Hematopoietic multipotent progenitor cell treated with erythropoietin and hydrocortisone succinate and interleukin-3 and kit ligand, for 6 days (in vitro differentiated cells): ENCODE measurements at regions not wholly inside any gene's neighbourhood (a gene's known extent, or its start where the extent isn't known, plus 50 kb on each side); places are given as distances from the start of the nearest gene placed in this dataset.

Source experiments
- DNase-seq: peaks from one replicate; pipeline ENCODE4 v3.0.0-alpha.2; 2015

DNA sequence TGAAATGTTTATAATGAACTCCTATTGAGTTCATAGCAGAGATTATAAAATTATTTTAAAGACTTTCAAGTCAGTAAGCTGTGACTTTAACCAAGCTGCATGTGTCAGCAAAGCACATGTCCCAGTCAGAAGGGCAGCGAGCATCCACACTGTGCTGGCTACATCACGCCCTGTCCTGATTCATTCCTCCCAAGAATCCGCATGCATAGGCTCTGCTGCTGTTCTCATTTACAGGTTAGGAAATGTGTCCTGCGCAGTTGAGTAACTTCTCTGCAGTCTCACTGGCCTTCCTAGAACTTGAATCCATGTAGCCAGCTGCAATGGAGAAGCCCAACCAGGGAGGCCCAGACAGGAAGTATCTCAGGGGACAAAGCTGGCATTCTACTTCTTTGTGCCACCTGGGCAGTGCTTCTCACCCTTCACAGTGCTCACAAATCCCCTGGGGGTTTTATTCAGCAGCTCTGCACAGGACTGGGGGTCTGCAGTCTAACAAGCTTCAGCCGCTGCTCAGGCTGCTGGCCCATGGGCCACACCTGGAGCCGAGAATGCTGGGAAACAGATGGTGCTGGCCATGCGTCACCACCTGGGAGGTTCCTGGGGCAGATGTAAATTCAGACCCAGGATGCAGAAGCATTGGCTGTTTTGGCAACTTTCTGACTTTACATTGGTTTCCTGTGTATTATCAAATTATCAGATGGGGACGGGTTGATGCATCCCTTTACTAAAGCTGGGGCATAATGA lies 192.8 kb upstream of the GDF10 start:
- DNase-seq = no peak

DNA sequence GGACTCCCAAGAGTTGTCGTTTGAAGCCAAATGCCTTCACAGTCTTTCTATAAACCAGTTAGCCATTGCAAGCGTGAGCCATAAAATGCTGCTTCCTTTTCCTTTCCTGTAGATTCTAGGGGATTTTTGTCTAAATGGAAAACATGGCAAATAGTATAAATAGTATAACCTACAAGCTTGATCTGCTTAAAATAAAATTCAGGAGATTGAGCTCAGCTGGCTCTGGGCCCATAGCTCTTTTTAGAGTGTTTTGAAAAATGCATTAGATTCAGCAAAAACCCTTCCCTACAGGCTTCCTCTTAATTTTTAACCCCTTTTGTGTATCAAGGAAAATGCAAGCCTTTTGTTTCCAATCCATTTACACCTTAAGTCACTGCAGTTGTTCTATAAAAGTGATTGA lies 190.1 kb upstream of the GDF10 start:
- DNase-seq = no peak

DNA sequence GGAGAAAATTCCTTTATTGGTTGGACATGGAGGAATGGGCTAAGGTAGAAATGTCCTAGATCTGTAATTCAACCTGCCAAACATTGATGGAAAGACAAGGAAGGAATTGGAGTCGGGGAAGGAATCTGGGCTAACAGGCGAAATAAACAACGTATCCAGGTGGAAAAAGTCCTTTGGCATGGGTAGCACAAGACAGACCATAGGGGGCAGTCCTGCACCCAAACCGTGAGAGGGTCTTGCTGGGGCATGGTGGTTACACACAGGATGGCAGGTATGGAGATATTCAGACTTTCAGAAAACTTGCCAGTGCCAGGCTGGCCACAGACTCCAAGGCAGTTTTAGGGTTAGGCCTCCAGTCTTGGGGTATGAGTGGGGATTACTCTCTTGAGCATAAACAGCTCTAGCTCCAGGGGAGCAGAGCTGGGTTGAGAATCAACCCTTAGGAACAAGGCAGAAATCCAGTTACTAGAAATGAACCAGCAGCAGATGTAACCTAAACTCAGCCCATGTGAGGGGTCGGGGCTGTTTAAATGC lies 188.6 kb upstream of the GDF10 start:
- no peak for DNase-seq

DNA sequence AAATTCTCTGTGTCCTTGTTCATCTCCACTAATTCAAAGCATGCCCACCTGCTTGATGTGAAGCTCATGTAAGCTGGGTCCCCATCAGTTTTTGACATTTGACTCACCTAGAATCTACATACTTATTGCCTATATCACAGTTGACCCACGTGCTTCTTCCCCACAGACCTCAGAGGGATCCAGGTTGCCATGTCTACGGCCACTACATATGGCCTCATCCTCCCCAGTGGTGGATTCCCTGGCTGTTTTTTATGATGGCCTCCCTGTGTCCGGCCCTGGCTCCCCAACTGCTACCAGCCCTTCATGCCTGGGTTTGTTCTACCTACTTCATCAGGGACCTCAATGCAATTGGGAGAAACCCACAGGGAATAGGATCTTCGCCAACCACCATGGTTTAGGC lies 187.4 kb upstream of the GDF10 start:
- no peak for DNase-seq

DNA sequence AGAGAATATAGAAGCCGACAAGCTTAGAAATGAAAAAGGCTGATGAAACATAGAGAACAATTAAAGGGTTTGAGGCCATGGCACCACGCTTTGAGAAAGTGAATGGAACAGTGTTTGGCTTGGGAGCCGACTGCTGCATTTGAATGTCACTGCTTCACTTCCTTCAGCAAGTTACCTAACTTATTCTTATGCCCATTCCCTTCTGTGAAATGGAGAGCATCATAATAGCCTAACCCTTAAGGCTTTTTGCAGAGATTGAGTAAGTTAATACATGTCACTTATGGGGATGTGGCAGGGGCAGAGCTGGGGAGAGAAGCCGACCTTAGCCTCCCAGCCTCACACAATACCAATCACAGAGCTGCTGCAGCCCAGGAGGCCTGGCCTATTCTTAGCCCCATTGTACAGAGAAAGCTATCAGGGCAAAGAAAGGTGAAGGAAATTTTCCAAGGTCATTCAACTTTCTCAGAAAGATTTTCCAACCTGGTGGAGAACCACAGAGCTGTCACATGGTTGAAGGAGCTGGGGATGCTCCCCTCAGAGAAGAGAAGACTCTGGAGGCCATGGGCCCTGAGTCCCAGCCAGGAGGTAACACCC lies 186.0 kb upstream of the GDF10 start:
- DNase-seq = no peak

DNA sequence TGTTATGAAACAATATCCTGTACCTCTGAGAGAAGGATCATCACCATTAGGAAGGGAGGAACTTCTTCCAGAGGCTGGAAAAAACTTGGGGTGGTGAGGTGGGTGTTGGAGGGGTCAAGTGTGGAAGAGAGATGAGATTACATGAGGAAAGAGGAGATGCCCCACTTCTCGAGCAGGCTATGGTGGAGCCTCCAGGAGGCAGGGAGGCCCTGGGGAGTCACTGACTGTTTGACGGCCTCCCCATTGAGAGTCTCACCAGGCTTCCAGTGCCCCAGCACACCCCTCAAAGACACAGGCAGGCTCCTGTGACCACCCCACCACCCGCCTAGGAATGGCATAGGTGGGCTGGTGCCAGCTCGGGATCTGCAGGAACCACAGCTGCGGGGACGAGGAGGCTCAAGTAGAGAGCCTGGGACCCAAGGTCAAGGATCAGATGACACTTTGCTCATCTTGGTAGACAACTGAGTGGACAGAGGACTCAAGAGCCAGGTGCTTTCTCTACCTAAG lies 185.3 kb upstream of the GDF10 start:
- DNase-seq = no peak

DNA sequence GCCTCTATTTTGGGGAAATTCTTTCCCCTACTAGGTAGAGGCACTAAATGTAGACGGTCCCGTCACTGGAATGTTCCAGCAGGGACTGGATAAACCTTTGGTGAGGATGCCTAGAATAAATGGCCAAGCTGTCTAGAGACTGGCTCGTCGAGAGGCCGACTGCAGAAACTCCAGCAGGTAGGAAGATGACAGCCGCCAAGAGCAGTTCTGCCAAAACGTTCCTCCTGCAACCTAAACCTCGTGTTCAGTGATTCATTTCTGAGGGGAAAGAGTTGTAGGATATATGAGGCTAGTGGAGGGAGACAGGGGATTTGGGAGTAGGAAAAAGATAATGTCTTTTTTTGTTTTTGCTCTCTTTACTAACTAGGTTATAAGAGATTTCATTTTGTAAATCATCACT lies 184.7 kb upstream of the GDF10 start:
- no peak for DNase-seq

DNA sequence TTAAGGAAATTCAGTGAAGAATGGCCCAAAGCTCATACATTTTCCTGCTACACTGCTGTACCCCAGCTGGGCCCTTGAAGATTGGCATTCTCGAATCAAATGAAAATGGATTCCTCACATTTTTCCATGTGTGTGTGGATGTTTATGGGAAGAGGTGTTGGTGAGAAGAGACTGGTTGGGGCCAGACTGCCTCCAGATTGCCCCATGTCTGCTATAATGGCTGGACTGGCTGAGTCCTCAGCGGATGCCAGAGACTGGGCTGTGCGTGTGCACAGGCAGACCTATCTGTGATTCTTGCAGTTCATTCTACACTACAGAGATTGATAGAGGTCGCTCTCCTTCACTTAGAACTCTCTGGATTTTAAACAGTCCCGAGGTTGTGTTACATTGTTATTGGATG lies 183.6 kb upstream of the GDF10 start:
- DNase-seq = no peak

DNA sequence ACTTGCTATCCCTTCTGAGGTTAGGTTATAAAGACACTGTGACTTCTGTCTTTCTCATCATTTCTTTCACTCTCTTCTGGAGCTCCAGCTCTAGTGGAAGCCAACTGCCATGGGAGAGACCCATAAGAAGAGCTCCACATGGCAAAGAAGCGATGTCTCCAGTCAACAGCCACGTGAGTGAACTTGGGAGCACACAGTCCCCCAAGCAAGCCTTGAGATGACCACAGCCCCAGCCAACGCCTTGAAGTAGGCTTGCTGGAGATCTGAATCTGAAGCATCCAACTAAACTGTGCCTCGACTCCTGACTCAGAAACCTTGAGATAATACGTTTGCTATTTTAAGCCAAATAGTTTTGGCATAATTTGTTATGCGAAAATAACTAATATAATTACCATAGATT lies 181.7 kb upstream of the GDF10 start:
- no peak for DNase-seq

DNA sequence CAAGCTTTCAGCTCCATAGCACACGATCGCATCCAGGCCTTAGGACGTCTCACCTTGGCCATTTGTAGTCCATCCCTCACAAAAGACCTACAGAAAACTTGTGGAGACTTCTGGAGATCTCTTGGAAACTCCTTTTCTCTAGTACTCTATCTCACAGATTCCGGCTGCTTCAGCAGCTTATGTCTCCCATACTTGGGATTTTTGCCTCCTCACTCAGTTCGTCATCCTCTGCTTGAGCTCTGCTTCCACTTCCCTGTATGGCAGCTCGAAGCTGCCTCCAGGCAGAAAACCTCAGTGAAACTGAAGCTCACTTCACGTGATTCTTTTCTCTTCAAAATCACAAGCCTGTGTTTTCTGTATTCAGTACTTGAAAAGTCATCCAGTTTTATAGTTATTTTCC lies 178.7 kb upstream of the GDF10 start:
- no peak for DNase-seq

DNA sequence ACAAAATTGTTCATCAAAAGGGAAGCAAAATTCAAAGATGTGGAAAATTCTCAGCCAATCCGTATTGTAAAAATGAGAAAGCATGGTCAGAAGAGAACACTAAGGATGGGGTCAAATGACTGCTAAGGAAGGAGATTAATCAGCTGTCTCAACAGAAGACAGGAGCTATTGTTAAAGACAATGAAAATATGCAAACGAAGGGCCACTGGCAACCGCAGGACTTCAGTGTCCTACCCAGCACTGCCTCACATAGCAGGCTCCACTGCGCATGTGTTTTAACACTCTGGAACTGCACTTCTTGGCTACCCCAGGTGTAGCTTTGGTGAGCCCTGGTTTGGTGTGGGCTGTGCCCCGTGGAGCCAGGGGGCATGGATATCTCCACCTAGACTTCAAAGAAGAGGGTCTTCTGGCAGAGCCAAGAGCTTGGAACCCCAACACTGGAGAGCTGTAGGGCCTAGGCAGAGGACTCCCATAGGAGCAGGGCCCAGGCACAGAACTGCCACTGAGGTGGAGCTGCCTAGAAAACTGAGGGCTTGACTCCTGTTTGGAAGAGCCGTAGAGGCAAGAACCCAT lies 176.2 kb upstream of the GDF10 start:
- DNase-seq = no peak

DNA sequence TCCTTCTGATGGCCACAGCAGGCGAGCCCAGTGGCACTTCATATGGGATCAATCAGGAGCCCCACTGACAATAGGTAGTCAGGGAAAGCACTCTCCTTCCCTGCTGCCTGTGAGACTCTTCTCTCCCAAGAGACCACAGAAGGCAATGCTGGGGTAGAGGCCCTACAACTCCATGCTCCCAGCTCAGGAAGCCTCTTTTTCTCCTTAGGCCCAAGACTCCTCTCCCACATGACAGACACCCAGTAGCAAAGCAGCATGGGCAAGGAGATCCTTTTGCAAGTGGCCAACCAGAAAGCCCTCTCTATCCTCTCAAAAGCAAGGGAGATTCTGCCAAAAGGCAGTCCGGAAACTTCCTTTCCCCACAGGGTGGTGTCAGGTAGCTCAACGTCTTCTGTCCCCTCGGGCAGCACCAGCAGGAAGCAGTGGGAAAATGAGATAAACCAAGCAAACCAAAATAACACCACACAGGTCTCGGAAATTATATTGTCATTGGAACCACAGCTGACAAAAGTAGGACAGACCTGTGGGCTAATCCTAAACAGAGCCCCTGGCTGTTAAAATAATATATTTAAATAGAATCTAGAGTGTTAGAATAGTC lies 172.7 kb upstream of the GDF10 start:
- DNase-seq = peak; percentile 47

DNA sequence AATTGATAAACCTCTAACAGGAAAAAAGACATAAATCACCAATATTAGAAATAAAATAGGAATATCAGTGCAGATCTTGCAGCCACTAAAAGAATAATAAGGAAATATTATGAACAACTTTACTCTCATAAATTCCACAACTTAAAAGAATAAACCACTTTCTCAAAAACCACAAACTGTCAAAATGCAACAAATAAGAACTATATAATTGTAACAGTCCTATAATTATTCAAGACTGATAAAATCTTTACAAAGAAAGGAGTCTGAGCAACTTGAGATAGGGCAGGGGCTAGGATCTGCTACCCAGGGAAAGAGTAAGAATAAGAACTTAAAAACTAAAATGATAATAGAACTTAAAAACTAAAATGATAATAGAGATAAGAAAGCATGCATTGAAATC lies 169.5 kb upstream of the GDF10 start:
- DNase-seq = peak; percentile 9

DNA sequence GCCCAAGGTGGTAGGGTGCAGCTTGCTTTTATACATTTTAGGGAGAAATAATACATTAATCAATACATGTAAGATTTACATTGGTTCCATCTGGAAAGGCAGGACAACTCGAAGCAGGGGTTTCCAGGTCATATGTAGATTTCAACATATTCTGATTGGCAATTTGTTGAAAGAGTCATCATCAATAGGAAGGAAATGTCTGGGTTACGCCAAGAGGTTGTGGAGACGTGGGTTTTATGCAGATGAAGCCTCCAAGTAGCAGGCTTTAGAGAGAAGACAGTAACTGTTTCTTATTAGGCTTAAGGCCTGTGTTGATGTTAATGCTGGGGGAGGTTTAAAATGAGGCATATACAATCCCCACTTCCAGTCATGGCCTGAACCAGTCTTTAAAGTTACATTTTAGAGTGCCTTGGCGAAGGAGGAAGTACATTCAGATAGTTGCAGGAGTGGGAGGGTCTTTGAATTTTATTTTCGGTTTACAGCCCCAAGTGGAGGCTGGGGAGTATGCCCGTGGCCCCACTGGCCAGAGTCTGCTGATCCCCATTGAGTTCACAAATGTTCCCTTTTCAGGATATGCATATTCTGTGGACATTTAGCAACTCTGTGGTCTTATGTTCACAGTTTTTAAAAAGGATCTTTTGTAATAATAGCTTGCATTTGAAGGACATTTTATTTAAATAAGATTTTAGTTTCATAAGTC lies 166.0 kb upstream of the GDF10 start:
- peak; percentile 44 for DNase-seq

DNA sequence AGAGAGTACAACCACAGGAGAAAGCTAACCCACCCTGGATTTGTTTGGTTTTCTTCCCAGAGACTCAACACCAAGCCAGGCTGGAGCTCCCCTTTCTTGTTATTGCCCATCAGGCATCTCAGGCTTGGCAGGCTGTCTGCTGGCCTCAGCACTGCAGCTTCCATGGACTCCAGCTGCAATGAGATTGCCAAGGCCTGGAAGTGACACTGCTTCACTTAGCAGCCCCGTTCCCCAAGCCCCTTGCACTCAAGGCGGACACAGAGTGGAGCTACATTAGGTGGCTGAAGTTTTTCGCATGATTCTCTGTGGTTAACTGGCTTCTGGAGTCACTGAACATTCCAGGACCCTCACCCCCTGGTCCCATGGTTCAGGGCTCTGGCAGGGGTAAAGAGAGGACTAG lies 163.1 kb upstream of the GDF10 start:
- DNase-seq = no peak

DNA sequence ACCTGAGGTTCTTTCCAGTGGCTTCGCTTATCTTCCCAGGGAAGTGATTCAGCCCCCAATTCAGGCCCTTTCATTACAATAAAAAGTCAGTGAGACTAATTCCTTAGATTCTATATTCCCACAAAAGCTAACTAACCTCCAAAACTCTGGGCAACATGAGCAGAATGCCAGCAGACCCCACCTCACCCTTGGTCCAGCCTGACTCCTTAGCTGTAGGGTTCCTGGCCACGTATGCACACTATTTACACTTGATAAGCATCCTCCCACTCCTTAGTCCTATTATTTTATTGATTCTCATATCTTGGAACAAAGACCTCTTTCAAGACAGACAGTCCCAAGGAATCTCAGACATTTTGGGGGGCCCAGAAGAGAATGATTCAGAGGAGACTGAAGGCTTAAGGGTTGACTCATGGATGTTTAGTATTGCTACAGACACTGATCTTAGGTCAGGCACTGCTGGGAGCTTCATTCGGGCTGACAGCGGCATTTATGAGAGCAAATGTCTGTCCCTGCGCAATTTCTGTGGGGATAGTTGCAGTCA lies 162.6 kb upstream of the GDF10 start:
- no peak for DNase-seq

DNA sequence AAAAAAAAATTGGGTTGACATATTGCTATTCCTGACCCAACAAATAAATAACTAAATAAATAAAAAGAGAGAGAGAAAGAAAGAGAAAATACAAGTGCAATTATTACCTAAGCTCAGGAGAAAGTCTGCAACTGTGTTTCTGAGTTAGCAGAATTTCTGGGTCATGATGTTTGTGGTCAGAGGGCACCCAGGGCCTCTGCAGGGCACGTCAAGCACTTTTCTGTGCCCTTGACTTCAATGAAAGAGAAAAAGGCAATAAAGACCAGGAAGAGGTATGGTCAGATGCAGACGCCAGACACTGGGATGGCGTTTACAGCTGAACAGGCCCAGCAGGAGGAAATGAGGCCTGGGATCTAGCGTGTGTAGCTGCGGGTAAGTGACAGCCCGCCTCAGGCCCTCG lies 160.9 kb upstream of the GDF10 start:
- no peak for DNase-seq

DNA sequence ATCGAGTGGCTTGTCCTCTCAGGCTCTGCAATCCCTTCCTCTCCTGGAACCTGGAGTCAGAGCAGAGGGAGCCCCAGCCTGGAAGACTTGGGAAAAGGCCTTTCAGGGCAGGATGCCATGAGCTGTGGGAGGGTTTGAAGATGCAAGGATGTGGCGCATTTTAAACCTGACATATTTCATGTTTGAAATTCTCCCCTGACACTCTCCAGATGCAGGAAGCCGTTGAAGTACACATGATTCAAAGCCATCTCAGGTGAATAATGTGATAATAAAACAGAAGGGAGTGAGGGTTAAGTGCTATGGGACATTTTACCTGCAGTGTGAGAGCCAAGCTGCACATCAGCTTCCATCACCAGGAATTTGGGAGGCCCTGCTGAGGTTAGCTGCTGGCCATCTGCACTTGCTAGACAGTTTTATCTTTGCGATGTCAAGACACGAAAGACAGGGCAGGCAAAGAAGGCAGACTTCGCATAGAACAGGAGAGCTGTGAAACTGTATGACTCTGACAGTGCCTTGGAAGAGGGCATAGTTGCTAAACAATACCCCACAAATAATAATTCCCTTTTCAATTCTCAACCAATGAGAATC lies 159.1 kb upstream of the GDF10 start:
- DNase-seq = no peak

DNA sequence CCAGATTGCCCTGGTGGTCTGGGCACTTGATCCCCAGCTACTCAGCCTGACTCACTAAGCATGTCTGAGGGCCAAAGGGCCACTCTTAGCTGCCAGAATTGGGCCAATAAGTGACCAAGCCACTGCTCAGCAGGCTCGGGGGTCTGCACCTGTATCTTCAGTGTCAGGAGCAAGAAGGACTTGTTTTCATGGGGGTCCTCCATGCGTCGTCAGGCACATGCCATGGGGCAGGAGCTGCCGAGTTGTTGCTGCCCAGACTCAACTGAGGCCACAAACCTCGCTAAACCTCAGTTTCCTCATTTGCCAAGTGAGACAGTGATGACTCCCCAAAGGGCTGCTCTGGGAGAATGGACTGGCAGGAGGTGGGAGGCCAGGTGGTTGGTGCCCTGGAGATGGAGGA lies 158.6 kb upstream of the GDF10 start:
- no peak for DNase-seq

DNA sequence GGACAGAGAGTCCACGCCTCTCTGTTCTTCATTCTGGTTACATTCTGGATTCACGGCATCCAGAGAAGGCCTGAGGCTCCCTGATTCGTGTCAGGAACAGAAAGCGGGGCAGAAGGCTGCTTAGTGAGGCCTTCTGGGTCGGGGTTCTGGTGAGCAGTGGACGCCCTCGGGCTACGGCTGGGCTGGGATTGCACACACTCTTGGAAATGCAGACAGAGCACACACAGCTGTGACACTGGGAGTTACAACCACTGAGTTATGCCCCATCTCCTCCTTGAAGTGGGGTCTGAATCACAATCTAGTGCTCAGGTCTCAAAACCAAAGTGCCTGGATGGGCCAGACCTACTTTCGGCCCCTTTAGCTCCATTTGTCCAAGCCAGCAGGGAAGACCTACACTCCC lies 156.9 kb upstream of the GDF10 start:
- DNase-seq = no peak

DNA sequence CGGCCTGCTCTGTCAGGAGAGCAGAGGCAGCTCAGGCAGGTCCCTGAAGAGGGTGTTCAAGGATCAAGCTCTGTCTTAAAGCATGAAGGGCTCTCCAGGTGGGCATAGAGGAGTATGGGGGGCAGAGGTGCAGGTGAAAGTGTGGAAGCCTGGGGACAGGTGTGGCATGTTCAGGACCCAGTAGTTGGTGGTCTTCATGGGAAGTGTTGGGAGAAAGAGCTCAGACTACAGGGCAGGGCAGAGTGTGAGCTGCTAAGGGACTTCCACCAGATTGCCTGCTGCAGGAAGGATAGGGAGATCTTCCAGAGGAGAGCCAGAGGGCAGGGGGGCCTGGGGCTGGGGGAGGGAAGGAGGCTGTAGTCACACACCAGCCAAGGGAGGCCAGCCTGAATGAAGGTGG lies 156.5 kb upstream of the GDF10 start:
- no peak for DNase-seq

DNA sequence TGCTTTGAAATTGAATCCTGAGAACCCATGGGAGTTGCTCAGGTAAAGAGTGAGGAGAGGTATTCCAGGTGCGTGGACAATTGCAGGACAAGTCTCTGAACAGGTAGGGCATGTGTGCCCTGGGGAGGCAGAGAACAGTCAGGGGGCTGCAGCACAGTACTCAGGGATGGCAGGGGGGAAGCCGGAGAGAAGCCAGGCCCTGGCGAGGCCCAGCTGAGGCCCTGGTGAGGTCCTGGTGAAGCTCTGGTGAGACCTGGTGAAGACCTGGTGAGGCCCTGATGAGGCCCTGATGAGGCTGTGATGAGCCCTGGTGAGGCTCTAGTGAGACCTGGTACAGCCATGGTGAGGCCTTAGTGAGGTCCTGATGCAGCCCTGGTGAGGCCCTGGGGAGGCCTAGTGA lies 155.5 kb upstream of the GDF10 start:
- DNase-seq = no peak
